ENCODE measurements at regions not wholly inside any gene's neighbourhood (a gene's known extent, or its start where the extent isn't known, plus 50 kb on each side); places are given as distances from the start of the nearest gene placed in this dataset.

GRCh38 chr3:111314181-111314873 is 227.7 kb upstream of the CD96 start:
- Histone ChIP-seq H3K9ac (ENCODE audit: low read length) (no peak overlapping the region), H3K27me3 (ENCODE audit: control insufficient read depth, insufficient read depth, low read length) (no peaks in the 10 kb centered on the region), H3K4me3 (ENCODE audit: low read length) (no peak overlapping the region), H3K4me1 (ENCODE audit: control insufficient read depth, low read depth, low read length) (no peaks in the 10 kb centered on the region), H3K36me3 (ENCODE audit: control insufficient read depth, low read depth, low read length) (no peaks in the 10 kb centered on the region), H3K27ac (ENCODE audit: low read length) (no peak overlapping the region), H3K9me3 (ENCODE audit: control insufficient read depth, low read depth, low read length) (no peaks in the 10 kb centered on the region)

GRCh38 chr3:111314898-111315297 is 227.1 kb upstream of the CD96 start:
- no peaks in the 10 kb centered on the region for H3K4me1 ChIP-seq (ENCODE audit: control insufficient read depth, low read depth, low read length)
- no peak overlapping the region for H3K4me3 ChIP-seq (ENCODE audit: low read length)
- H3K27me3 ChIP-seq (ENCODE audit: control insufficient read depth, insufficient read depth, low read length): no peaks in the 10 kb centered on the region
- no peaks in the 10 kb centered on the region for H3K9me3 ChIP-seq (ENCODE audit: control insufficient read depth, low read depth, low read length)
- H3K27ac ChIP-seq (ENCODE audit: low read length): no peak overlapping the region
- no peak overlapping the region for H3K9ac ChIP-seq (ENCODE audit: low read length)
- no peaks in the 10 kb centered on the region for H3K36me3 ChIP-seq (ENCODE audit: control insufficient read depth, low read depth, low read length)

GRCh38 chr3:111315930-111316587 is 225.9 kb upstream of the CD96 start:
- no peak overlapping the region for H3K27ac ChIP-seq (ENCODE audit: low read length)
- H3K4me3 ChIP-seq (ENCODE audit: low read length): no peak overlapping the region
- no peaks in the 10 kb centered on the region for H3K36me3 ChIP-seq (ENCODE audit: control insufficient read depth, low read depth, low read length)
- no peaks in the 10 kb centered on the region for H3K9me3 ChIP-seq (ENCODE audit: control insufficient read depth, low read depth, low read length)
- no peaks in the 10 kb centered on the region for H3K27me3 ChIP-seq (ENCODE audit: control insufficient read depth, insufficient read depth, low read length)
- H3K4me1 ChIP-seq (ENCODE audit: control insufficient read depth, low read depth, low read length): no peaks in the 10 kb centered on the region
- H3K9ac ChIP-seq (ENCODE audit: low read length): no peak overlapping the region

GRCh38 chr3:111318289-111318688 is 223.7 kb upstream of the CD96 start:
- Histone ChIP-seq H3K4me1 (ENCODE audit: control insufficient read depth, low read depth, low read length) (no peaks in the 10 kb centered on the region), H3K27ac (ENCODE audit: low read length) (no peak overlapping the region), H3K9me3 (ENCODE audit: control insufficient read depth, low read depth, low read length) (no peaks in the 10 kb centered on the region)

GRCh38 chr3:111319598-111319997 is 222.4 kb upstream of the CD96 start:
- no peaks in the 10 kb centered on the region for H3K27me3 ChIP-seq (ENCODE audit: control insufficient read depth, insufficient read depth, low read length)
- no peaks in the 10 kb centered on the region for H3K9me3 ChIP-seq (ENCODE audit: control insufficient read depth, low read depth, low read length)
- no peak overlapping the region for H3K9ac ChIP-seq (ENCODE audit: low read length)
- no peaks in the 10 kb centered on the region for H3K4me1 ChIP-seq (ENCODE audit: control insufficient read depth, low read depth, low read length)
- H3K36me3 ChIP-seq (ENCODE audit: control insufficient read depth, low read depth, low read length): no peaks in the 10 kb centered on the region
- no peak overlapping the region for H3K4me3 ChIP-seq (ENCODE audit: low read length)
- no peak overlapping the region for H3K27ac ChIP-seq (ENCODE audit: low read length)

More at GRCh38 chr3:111318289-111318688, 223.7 kb upstream of the CD96 start:
- Histone ChIP-seq H3K4me3 (ENCODE audit: low read length) (no peak overlapping the region), H3K9ac (ENCODE audit: low read length) (no peak overlapping the region), H3K27me3 (ENCODE audit: control insufficient read depth, insufficient read depth, low read length) (no peaks in the 10 kb centered on the region), H3K36me3 (ENCODE audit: control insufficient read depth, low read depth, low read length) (no peaks in the 10 kb centered on the region)

GRCh38 chr3:111321786-111322185 is 220.2 kb upstream of the CD96 start:
- Histone ChIP-seq H3K4me3 (ENCODE audit: low read length) (no peak overlapping the region), H3K9me3 (ENCODE audit: control insufficient read depth, low read depth, low read length) (no peaks in the 10 kb centered on the region), H3K36me3 (ENCODE audit: control insufficient read depth, low read depth, low read length) (no peaks in the 10 kb centered on the region), H3K4me1 (ENCODE audit: control insufficient read depth, low read depth, low read length) (no peaks in the 10 kb centered on the region), H3K9ac (ENCODE audit: low read length) (no peak overlapping the region), H3K27me3 (ENCODE audit: control insufficient read depth, insufficient read depth, low read length) (no peaks in the 10 kb centered on the region), H3K27ac (ENCODE audit: low read length) (no peak overlapping the region)

- Histone ChIP-seq H3K27ac (ENCODE audit: low read length) (no peak overlapping the region), H3K27me3 (ENCODE audit: control insufficient read depth, insufficient read depth, low read length) (peaks cover under 1% of the 10 kb centered on the region), H3K4me1 (ENCODE audit: control insufficient read depth, low read depth, low read length) (no peaks in the 10 kb centered on the region), H3K36me3 (ENCODE audit: control insufficient read depth, low read depth, low read length) (no peaks in the 10 kb centered on the region), H3K9me3 (ENCODE audit: control insufficient read depth, low read depth, low read length) (no peaks in the 10 kb centered on the region), H3K4me3 (ENCODE audit: low read length) (no peak overlapping the region), H3K9ac (ENCODE audit: low read length) (no peak overlapping the region)
Measured at GRCh38 chr3:111323019-111323418, 219.0 kb upstream of the CD96 start.

- Histone ChIP-seq H3K4me3 (ENCODE audit: low read length) (no peak overlapping the region), H3K9me3 (ENCODE audit: control insufficient read depth, low read depth, low read length) (no peaks in the 10 kb centered on the region), H3K9ac (ENCODE audit: low read length) (no peak overlapping the region), H3K4me1 (ENCODE audit: control insufficient read depth, low read depth, low read length) (no peaks in the 10 kb centered on the region), H3K36me3 (ENCODE audit: control insufficient read depth, low read depth, low read length) (no peaks in the 10 kb centered on the region), H3K27ac (ENCODE audit: low read length) (no peak overlapping the region), H3K27me3 (ENCODE audit: control insufficient read depth, insufficient read depth, low read length) (peaks cover 9% of the 10 kb centered on the region)
Measured at GRCh38 chr3:111324151-111324550, 217.8 kb upstream of the CD96 start.

GRCh38 chr3:111324645-111325044 is 217.4 kb upstream of the CD96 start:
- H3K9me3 ChIP-seq (ENCODE audit: control insufficient read depth, low read depth, low read length): no peaks in the 10 kb centered on the region
- no peaks in the 10 kb centered on the region for H3K4me1 ChIP-seq (ENCODE audit: control insufficient read depth, low read depth, low read length)
- H3K9ac ChIP-seq (ENCODE audit: low read length): no peak overlapping the region

GRCh38 chr3:111325160-111325718 is 216.8 kb upstream of the CD96 start:
- no peaks in the 10 kb centered on the region for H3K36me3 ChIP-seq (ENCODE audit: control insufficient read depth, low read depth, low read length)
- H3K4me1 ChIP-seq (ENCODE audit: control insufficient read depth, low read depth, low read length): no peaks in the 10 kb centered on the region
- H3K27ac ChIP-seq (ENCODE audit: low read length): no peak overlapping the region

More at GRCh38 chr3:111324645-111325044, 217.4 kb upstream of the CD96 start:
- H3K4me3 ChIP-seq (ENCODE audit: low read length): no peak overlapping the region
- peaks cover 9% of the 10 kb centered on the region for H3K27me3 ChIP-seq (ENCODE audit: control insufficient read depth, insufficient read depth, low read length)
- no peaks in the 10 kb centered on the region for H3K36me3 ChIP-seq (ENCODE audit: control insufficient read depth, low read depth, low read length)
- no peak overlapping the region for H3K27ac ChIP-seq (ENCODE audit: low read length)

GRCh38 chr3:111326144-111326995 is 215.6 kb upstream of the CD96 start:
- Histone ChIP-seq H3K4me1 (ENCODE audit: control insufficient read depth, low read depth, low read length) (no peaks in the 10 kb centered on the region), H3K9ac (ENCODE audit: low read length) (no peak overlapping the region), H3K27me3 (ENCODE audit: control insufficient read depth, insufficient read depth, low read length) (peaks cover 9% of the 10 kb centered on the region), H3K4me3 (ENCODE audit: low read length) (no peak overlapping the region), H3K9me3 (ENCODE audit: control insufficient read depth, low read depth, low read length) (no peaks in the 10 kb centered on the region), H3K27ac (ENCODE audit: low read length) (no peak overlapping the region), H3K36me3 (ENCODE audit: control insufficient read depth, low read depth, low read length) (no peaks in the 10 kb centered on the region)

More at GRCh38 chr3:111325160-111325718, 216.8 kb upstream of the CD96 start:
- H3K27me3 ChIP-seq (ENCODE audit: control insufficient read depth, insufficient read depth, low read length): peaks cover 9% of the 10 kb centered on the region
- H3K4me3 ChIP-seq (ENCODE audit: low read length): no peak overlapping the region
- H3K9me3 ChIP-seq (ENCODE audit: control insufficient read depth, low read depth, low read length): no peaks in the 10 kb centered on the region
- H3K9ac ChIP-seq (ENCODE audit: low read length): no peak overlapping the region

Measured in iPS-18a (cell line).